ENCODE measurements at regions not wholly inside any gene's neighbourhood (a gene's known extent, or its start where the extent isn't known, plus 50 kb on each side); places are given as distances from the start of the nearest gene placed in this dataset.

DNA sequence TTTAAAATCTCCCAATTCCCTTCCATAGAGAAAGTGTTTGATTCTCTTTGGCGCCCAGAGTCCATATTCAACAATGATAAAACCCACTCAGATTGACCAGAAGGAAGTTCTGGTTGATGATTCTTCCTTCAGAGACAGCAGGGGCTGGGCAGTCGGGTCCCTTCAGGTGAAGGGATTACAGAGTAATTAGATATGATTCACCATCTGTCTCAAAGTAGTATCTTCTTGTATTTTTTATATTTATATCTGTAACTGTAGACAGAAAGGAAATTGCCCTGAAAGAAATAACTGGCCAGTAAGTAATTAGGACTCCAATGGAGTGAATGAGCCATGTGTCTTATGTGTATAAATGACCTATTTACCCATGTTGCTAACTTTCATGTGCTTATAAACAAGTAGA lies 156.0 kb downstream of the PLCE1 start:
- no peak for TF ChIP-seq GATA2 (IDR thresholded peaks at IDR 0.05; ENCODE audit: low read depth, low read length)
- no peak for TF ChIP-seq GATA3 (IDR thresholded peaks at IDR 0.05; ENCODE audit: low read depth, low read length)

Data from SH-SY5Y (cell line).